Mesendoderm (in vitro differentiated cells): ENCODE measurements at regions not wholly inside any gene's neighbourhood (a gene's known extent, or its start where the extent isn't known, plus 50 kb on each side); places are given as distances from the start of the nearest gene placed in this dataset.
"Not testable (repeated sequence)": the region's sequence is repeated elsewhere in the genome, so short reads cannot be mapped to it uniquely, and the experiment has no call there.

Experiments
- DNase-seq: peaks from one replicate; pipeline ENCODE4 v3.0.0; 2013
- H2AK5ac ChIP-seq: 2 replicates; pipeline ENCODE4 v1.6.1; 2013; ENCODE audit warnings: low read length, inconsistent platforms
- H2BK120ac ChIP-seq: 2 replicates; pipeline ENCODE4 v1.6.1; 2013; ENCODE audit warnings: low read depth, mild to moderate bottlenecking, low read length, moderate library complexity, mixed read lengths
- H2BK15ac ChIP-seq: replicated peaks from 2 replicates; pipeline ENCODE4 v1.6.1; 2013; ENCODE audit warnings: low read depth, mild to moderate bottlenecking, moderate library complexity
- H2BK5ac ChIP-seq: 2 replicates; pipeline ENCODE4 v1.6.1; 2013; ENCODE audit warnings: low read length, inconsistent platforms
- H3K18ac ChIP-seq: 2 replicates; pipeline ENCODE4 v1.6.1; 2013; ENCODE audit warnings: mild to moderate bottlenecking, low read length, mixed read lengths
- H3K23ac ChIP-seq: one replicate; pipeline ENCODE4 v1.6.1; 2013; ENCODE audit warnings: low read length
- H3K27ac ChIP-seq: 2 replicates; pipeline ENCODE4 v1.5.1; 2013; ENCODE audit warnings: low read depth, mild to moderate bottlenecking, inconsistent platforms, low read length, moderate library complexity
- H3K27me3 ChIP-seq: 2 replicates; pipeline ENCODE4 v1.6.1; 2013; ENCODE audit warnings: low read length, control low read depth, mild to moderate bottlenecking, inconsistent platforms; ENCODE audit not compliant: insufficient read depth, poor library complexity
- H3K36me3 ChIP-seq: 2 replicates; pipeline ENCODE4 v1.6.1; 2013; ENCODE audit warnings: low read length, inconsistent platforms; ENCODE audit not compliant: control insufficient read depth, insufficient read depth
- H3K4ac ChIP-seq: one replicate; pipeline ENCODE4 v1.6.1; 2013; ENCODE audit warnings: low read depth, mild to moderate bottlenecking, low read length, moderate library complexity
- H3K4me1 ChIP-seq: 2 replicates; pipeline ENCODE4 v1.6.1; 2013; ENCODE audit warnings: low read depth, low read length, inconsistent platforms; ENCODE audit not compliant: control insufficient read depth
- H3K4me2 ChIP-seq: 2 replicates; pipeline ENCODE4 v1.6.1; 2013; ENCODE audit warnings: low read length
- H3K4me3 ChIP-seq: 2 replicates; pipeline ENCODE4 v1.5.1; 2013; ENCODE audit warnings: mild to moderate bottlenecking, low read length
- H3K56ac ChIP-seq: one replicate; pipeline ENCODE4 v1.6.1; 2013; ENCODE audit warnings: low read length
- H3K79me1 ChIP-seq: 2 replicates; pipeline ENCODE4 v1.6.1; 2013; ENCODE audit warnings: low read length, inconsistent platforms
- H3K79me2 ChIP-seq: 2 replicates; pipeline ENCODE4 v1.6.1; 2013; ENCODE audit warnings: mild to moderate bottlenecking, low read length; ENCODE audit not compliant: control insufficient read depth, insufficient read depth
- H3K9ac ChIP-seq: 2 replicates; pipeline ENCODE4 v1.6.1; 2013; ENCODE audit warnings: low read length, inconsistent platforms
- H4K5ac ChIP-seq: one replicate; pipeline ENCODE4 v1.6.1; 2013; ENCODE audit warnings: low read length
- H4K8ac ChIP-seq: one replicate; pipeline ENCODE4 v1.6.1; 2013; ENCODE audit warnings: low read depth, mild to moderate bottlenecking, control low read depth, low read length, moderate library complexity
- WGBS: extraction: QIAGEN DNeasy Blood & Tissue Kit; methylation state at CpG from one replicate; pipeline ENCODE4 v1.1.7; 2013; ENCODE audit warnings: low lambda C conversion rate, missing lambda C conversion rate; ENCODE audit not compliant: insufficient coverage; ENCODE audit errors: extremely low coverage; 5-methylcytosine and 5-hydroxymethylcytosine counted together

- H3K27ac ChIP-seq, H2BK15ac ChIP-seq, H3K4me2 ChIP-seq, H3K56ac ChIP-seq, H2AK5ac ChIP-seq, H3K4ac ChIP-seq, H2BK120ac ChIP-seq, H3K18ac ChIP-seq, DNase-seq, H3K79me1 ChIP-seq, H3K36me3 ChIP-seq, H3K79me2 ChIP-seq, H3K23ac ChIP-seq, H3K4me3 ChIP-seq, H3K4me1 ChIP-seq, H4K8ac ChIP-seq, H3K27me3 ChIP-seq, H4K5ac ChIP-seq, H3K9ac ChIP-seq, H2BK5ac ChIP-seq: not testable (repeated sequence)
- WGBS: no CpG with 5 or more reads among the region's 1 CpG
Measured at GRCh38 chr5:163934990-163935389, 429.6 kb downstream of the MAT2B start.

GRCh38 chr5:163938595-163938994 is 433.2 kb downstream of the MAT2B start:
- no peak overlapping the region for H3K18ac ChIP-seq
- H2BK15ac ChIP-seq: no peak overlapping the region
- WGBS: no CpG with 5 or more reads among the region's 1 CpG
- H2BK120ac ChIP-seq: no peak overlapping the region
- H3K27me3 ChIP-seq: no peaks in the 10 kb centered on the region
- H3K4me1 ChIP-seq: no peaks in the 10 kb centered on the region
- no peak overlapping the region for H3K23ac ChIP-seq
- no peak for DNase-seq
- H3K79me2 ChIP-seq: no peaks in the 10 kb centered on the region
- no peaks in the 10 kb centered on the region for H3K36me3 ChIP-seq
- no peak overlapping the region for H2BK5ac ChIP-seq
- H3K4me2 ChIP-seq: no peak overlapping the region
- no peak overlapping the region for H3K56ac ChIP-seq
- H4K5ac ChIP-seq: no peak overlapping the region
- no peak overlapping the region for H2AK5ac ChIP-seq
- no peak overlapping the region for H3K4me3 ChIP-seq
- H3K27ac ChIP-seq: no peak overlapping the region
- no peak overlapping the region for H4K8ac ChIP-seq
- H3K79me1 ChIP-seq: no peaks in the 10 kb centered on the region
- H3K4ac ChIP-seq: no peak overlapping the region
- no peak overlapping the region for H3K9ac ChIP-seq

GRCh38 chr5:163941079-163941478 is 435.7 kb downstream of the MAT2B start:
- no peak overlapping the region for H3K9ac ChIP-seq
- no peak overlapping the region for H3K4me2 ChIP-seq
- DNase-seq: no peak
- H3K27ac ChIP-seq: no peak overlapping the region
- no peak overlapping the region for H2BK120ac ChIP-seq
- H3K4ac ChIP-seq: no peak overlapping the region
- H3K79me1 ChIP-seq: no peaks in the 10 kb centered on the region
- H2BK5ac ChIP-seq: no peak overlapping the region
- no peak overlapping the region for H4K8ac ChIP-seq
- H3K79me2 ChIP-seq: no peaks in the 10 kb centered on the region
- H3K27me3 ChIP-seq: no peaks in the 10 kb centered on the region
- no CpG with 5 or more reads among the region's 4 CpGs for WGBS
- H4K5ac ChIP-seq: no peak overlapping the region
- H3K4me3 ChIP-seq: no peak overlapping the region
- no peak overlapping the region for H3K23ac ChIP-seq
- H3K36me3 ChIP-seq: no peaks in the 10 kb centered on the region
- H3K4me1 ChIP-seq: no peaks in the 10 kb centered on the region
- H2BK15ac ChIP-seq: no peak overlapping the region
- no peak overlapping the region for H3K18ac ChIP-seq
- no peak overlapping the region for H3K56ac ChIP-seq
- H2AK5ac ChIP-seq: no peak overlapping the region

- H3K36me3 ChIP-seq: no peaks in the 10 kb centered on the region
Measured at GRCh38 chr5:163943546-163943945, 438.1 kb downstream of the MAT2B start.

GRCh38 chr5:163944738-163945137 is 439.3 kb downstream of the MAT2B start:
- H3K4me1 ChIP-seq: no peaks in the 10 kb centered on the region
- H3K27ac ChIP-seq: no peak overlapping the region
- H2AK5ac ChIP-seq: no peak overlapping the region
- no peak for DNase-seq
- H3K4me3 ChIP-seq: no peak overlapping the region
- no peak overlapping the region for H3K23ac ChIP-seq
- no peak overlapping the region for H4K5ac ChIP-seq
- H3K79me2 ChIP-seq: no peaks in the 10 kb centered on the region
- H3K56ac ChIP-seq: no peak overlapping the region
- no peak overlapping the region for H2BK15ac ChIP-seq
- no peak overlapping the region for H2BK120ac ChIP-seq
- no peak overlapping the region for H3K18ac ChIP-seq
- H3K79me1 ChIP-seq: no peaks in the 10 kb centered on the region
- H3K27me3 ChIP-seq: no peaks in the 10 kb centered on the region
- H3K9ac ChIP-seq: no peak overlapping the region
- H3K4me2 ChIP-seq: no peak overlapping the region
- H4K8ac ChIP-seq: no peak overlapping the region
- no peaks in the 10 kb centered on the region for H3K36me3 ChIP-seq
- no peak overlapping the region for H3K4ac ChIP-seq
- no peak overlapping the region for H2BK5ac ChIP-seq

More at GRCh38 chr5:163943546-163943945, 438.1 kb downstream of the MAT2B start:
- Histone ChIP-seq H3K23ac (no peak overlapping the region), H3K79me2 (no peaks in the 10 kb centered on the region), H3K4me1 (no peaks in the 10 kb centered on the region), H3K27me3 (no peaks in the 10 kb centered on the region), H2BK120ac (no peak overlapping the region), H2BK5ac (no peak overlapping the region), H3K56ac (no peak overlapping the region), H4K8ac (no peak overlapping the region), H2AK5ac (no peak overlapping the region), H3K4ac (no peak overlapping the region), H4K5ac (no peak overlapping the region), H3K18ac (no peak overlapping the region), H3K27ac (no peak overlapping the region), H3K9ac (no peak overlapping the region), H2BK15ac (no peak overlapping the region), H3K4me3 (no peak overlapping the region), H3K79me1 (no peaks in the 10 kb centered on the region), H3K4me2 (no peak overlapping the region)
- no CpG with 5 or more reads among the region's 1 CpG for WGBS
- no peak for DNase-seq

- Histone ChIP-seq H4K8ac (no peak overlapping the region), H2BK15ac (no peak overlapping the region)
- whole genome bisulfite sequencing: no CpG with 5 or more reads among the region's 12 CpGs
Measured at GRCh38 chr5:163947848-163948666, 442.6 kb downstream of the MAT2B start.

More at GRCh38 chr5:163947848-163948666, 442.6 kb downstream of the MAT2B start:
- Histone ChIP-seq H3K27me3 (no peaks in the 10 kb centered on the region), H3K4me2 (no peak overlapping the region), H3K36me3 (no peaks in the 10 kb centered on the region), H4K5ac (no peak overlapping the region), H3K79me2 (no peaks in the 10 kb centered on the region), H3K4me3 (no peak overlapping the region), H3K56ac (no peak overlapping the region), H3K27ac (no peak overlapping the region), H3K23ac (no peak overlapping the region), H3K18ac (no peak overlapping the region), H2AK5ac (no peak overlapping the region), H3K9ac (no peak overlapping the region), H3K4me1 (no peaks in the 10 kb centered on the region), H2BK5ac (no peak overlapping the region), H2BK120ac (no peak overlapping the region), H3K4ac (no peak overlapping the region), H3K79me1 (no peaks in the 10 kb centered on the region)
- DNase-seq: no peak
